ENCODE measurements at regions not wholly inside any gene's neighbourhood (a gene's known extent, or its start where the extent isn't known, plus 50 kb on each side); places are given as distances from the start of the nearest gene placed in this dataset.
"Not testable (repeated sequence)": the region's sequence is repeated elsewhere in the genome, so short reads cannot be mapped to it uniquely, and the experiment has no call there.

- Histone ChIP-seq H3K36me3 (ENCODE audit: insufficient read depth, low read length) (no peaks in the 10 kb centered on the region), H3K9ac (ENCODE audit: low read depth, low read length) (no peak overlapping the region), H3K4me1 (ENCODE audit: insufficient read depth, low read length) (no peaks in the 10 kb centered on the region), H3K9me3 (ENCODE audit: control insufficient read depth, insufficient read depth, low read length) (no peaks in the 10 kb centered on the region)
These were observed 951.5 kb downstream of the GALC start for GRCh38 chr14:87041290-87042020.

- Histone ChIP-seq H3K4me1 (ENCODE audit: insufficient read depth, low read length) (no peaks in the 10 kb centered on the region; the same call in 1 of the 2 replicates), H3K36me3 (ENCODE audit: insufficient read depth, low read length) (no peaks in the 10 kb centered on the region), H3K9me3 (ENCODE audit: control insufficient read depth, insufficient read depth, low read length) (no peaks in the 10 kb centered on the region), H3K9ac (ENCODE audit: low read depth, low read length) (no peak overlapping the region)
These were observed 958.3 kb downstream of the GALC start for GRCh38 chr14:87034680-87035079.

GRCh38 chr14:87030197-87030596, 962.8 kb downstream of the GALC start:
- no peak overlapping the region for H3K9ac ChIP-seq (ENCODE audit: low read depth, low read length)
- no peaks in the 10 kb centered on the region for H3K36me3 ChIP-seq (ENCODE audit: insufficient read depth, low read length)
- H3K9me3 ChIP-seq (ENCODE audit: control insufficient read depth, insufficient read depth, low read length), result no peaks in the 10 kb centered on the region
- H3K4me1 ChIP-seq (ENCODE audit: insufficient read depth, low read length), result no peaks in the 10 kb centered on the region; the same call in 1 of the 2 replicates

GRCh38 chr14:87020106-87020505, 972.9 kb downstream of the GALC start:
- not testable (repeated sequence) for H3K4me1 ChIP-seq (ENCODE audit: insufficient read depth, low read length); H3K9me3 ChIP-seq (ENCODE audit: control insufficient read depth, insufficient read depth, low read length); H3K36me3 ChIP-seq (ENCODE audit: insufficient read depth, low read length)

GRCh38 chr14:87018294-87018693, 974.7 kb downstream of the GALC start:
- Histone ChIP-seq H3K9me3 (ENCODE audit: control insufficient read depth, insufficient read depth, low read length) (no peaks in the 10 kb centered on the region), H3K36me3 (ENCODE audit: insufficient read depth, low read length) (no peaks in the 10 kb centered on the region), H3K4me1 (ENCODE audit: insufficient read depth, low read length) (peaks cover 6% of the 10 kb centered on the region; the same call in 1 of the 2 replicates), H3K9ac (ENCODE audit: low read depth, low read length) (no peak overlapping the region)

More at GRCh38 chr14:87020106-87020505, 972.9 kb downstream of the GALC start:
- not testable (repeated sequence) for H3K9ac ChIP-seq (ENCODE audit: low read depth, low read length)

- Histone ChIP-seq H3K9ac (ENCODE audit: low read depth, low read length) (no peak overlapping the region), H3K36me3 (ENCODE audit: insufficient read depth, low read length) (no peaks in the 10 kb centered on the region), H3K9me3 (ENCODE audit: control insufficient read depth, insufficient read depth, low read length) (no peaks in the 10 kb centered on the region), H3K4me1 (ENCODE audit: insufficient read depth, low read length) (peaks cover 6% of the 10 kb centered on the region; the same call in 1 of the 2 replicates)
These were observed 975.6 kb downstream of the GALC start for GRCh38 chr14:87017335-87017734.

- Histone ChIP-seq H3K9ac (ENCODE audit: low read depth, low read length) (no peak overlapping the region), H3K36me3 (ENCODE audit: insufficient read depth, low read length) (no peaks in the 10 kb centered on the region), H3K9me3 (ENCODE audit: control insufficient read depth, insufficient read depth, low read length) (no peaks in the 10 kb centered on the region), H3K4me1 (ENCODE audit: insufficient read depth, low read length) (peaks cover 6% of the 10 kb centered on the region)
These were observed 978.1 kb downstream of the GALC start for GRCh38 chr14:87014856-87015255.

GRCh38 chr14:87013583-87013982, 979.4 kb downstream of the GALC start:
- Histone ChIP-seq H3K9ac (ENCODE audit: low read depth, low read length) (no peak overlapping the region), H3K4me1 (ENCODE audit: insufficient read depth, low read length) (peaks cover 11% of the 10 kb centered on the region)

GRCh38 chr14:87008965-87009364, 984.0 kb downstream of the GALC start:
- no peaks in the 10 kb centered on the region for H3K36me3 ChIP-seq (ENCODE audit: insufficient read depth, low read length)
- peaks cover 5% of the 10 kb centered on the region for H3K4me1 ChIP-seq (ENCODE audit: insufficient read depth, low read length)
- no peak overlapping the region for H3K9ac ChIP-seq (ENCODE audit: low read depth, low read length)
- H3K9me3 ChIP-seq (ENCODE audit: control insufficient read depth, insufficient read depth, low read length), result peaks cover 3% of the 10 kb centered on the region; the same call in 1 of the 2 replicates

More at GRCh38 chr14:87013583-87013982, 979.4 kb downstream of the GALC start:
- Histone ChIP-seq H3K36me3 (ENCODE audit: insufficient read depth, low read length) (no peaks in the 10 kb centered on the region), H3K9me3 (ENCODE audit: control insufficient read depth, insufficient read depth, low read length) (no peaks in the 10 kb centered on the region)

GRCh38 chr14:87005280-87005679, 987.7 kb downstream of the GALC start:
- Histone ChIP-seq H3K9ac (ENCODE audit: low read depth, low read length) (no peak overlapping the region), H3K36me3 (ENCODE audit: insufficient read depth, low read length) (no peaks in the 10 kb centered on the region), H3K9me3 (ENCODE audit: control insufficient read depth, insufficient read depth, low read length) (peaks cover 3% of the 10 kb centered on the region; the same call in 1 of the 2 replicates), H3K4me1 (ENCODE audit: insufficient read depth, low read length) (peaks cover 5% of the 10 kb centered on the region)

- Histone ChIP-seq H3K4me1 (ENCODE audit: insufficient read depth, low read length) (no peaks in the 10 kb centered on the region), H3K36me3 (ENCODE audit: insufficient read depth, low read length) (no peaks in the 10 kb centered on the region), H3K9ac (ENCODE audit: low read depth, low read length) (no peak overlapping the region), H3K9me3 (ENCODE audit: control insufficient read depth, insufficient read depth, low read length) (peaks cover 3% of the 10 kb centered on the region; the same call in 1 of the 2 replicates)
These were observed 990.2 kb downstream of the GALC start for GRCh38 chr14:87002776-87003175.

- Histone ChIP-seq H3K36me3 (ENCODE audit: insufficient read depth, low read length) (no peaks in the 10 kb centered on the region), H3K4me1 (ENCODE audit: insufficient read depth, low read length) (no peaks in the 10 kb centered on the region), H3K9me3 (ENCODE audit: control insufficient read depth, insufficient read depth, low read length) (no peaks in the 10 kb centered on the region), H3K9ac (ENCODE audit: low read depth, low read length) (no peak overlapping the region)
These were observed 991.6 kb downstream of the GALC start for GRCh38 chr14:87001333-87001732.

GRCh38 chr14:87000081-87000480, 992.9 kb downstream of the GALC start:
- Histone ChIP-seq H3K9me3 (ENCODE audit: control insufficient read depth, insufficient read depth, low read length) (no peaks in the 10 kb centered on the region), H3K36me3 (ENCODE audit: insufficient read depth, low read length) (no peaks in the 10 kb centered on the region), H3K4me1 (ENCODE audit: insufficient read depth, low read length) (no peaks in the 10 kb centered on the region), H3K9ac (ENCODE audit: low read depth, low read length) (no peak overlapping the region)

GRCh38 chr14:86999036-86999435, 993.9 kb downstream of the GALC start:
- H3K9ac ChIP-seq (ENCODE audit: low read depth, low read length), result no peak overlapping the region
- H3K9me3 ChIP-seq (ENCODE audit: control insufficient read depth, insufficient read depth, low read length), result no peaks in the 10 kb centered on the region

GRCh38 chr14:86997271-86997670, 995.7 kb downstream of the GALC start:
- no peaks in the 10 kb centered on the region for H3K9me3 ChIP-seq (ENCODE audit: control insufficient read depth, insufficient read depth, low read length)
- H3K9ac ChIP-seq (ENCODE audit: low read depth, low read length), result no peak overlapping the region
- H3K4me1 ChIP-seq (ENCODE audit: insufficient read depth, low read length), result no peaks in the 10 kb centered on the region
- no peaks in the 10 kb centered on the region for H3K36me3 ChIP-seq (ENCODE audit: insufficient read depth, low read length)

More at GRCh38 chr14:86999036-86999435, 993.9 kb downstream of the GALC start:
- Histone ChIP-seq H3K36me3 (ENCODE audit: insufficient read depth, low read length) (no peaks in the 10 kb centered on the region), H3K4me1 (ENCODE audit: insufficient read depth, low read length) (no peaks in the 10 kb centered on the region)

All from ES-I3 (cell line).